HPDE6-E6E7 (cell line): ENCODE measurements at regions not wholly inside any gene's neighbourhood (a gene's known extent, or its start where the extent isn't known, plus 50 kb on each side); places are given as distances from the start of the nearest gene placed in this dataset.
"Not testable (repeated sequence)": the region's sequence is repeated elsewhere in the genome, so short reads cannot be mapped to it uniquely, and the experiment has no call there.

Source experiments
- DNase-seq: peaks from one replicate; pipeline ENCODE4 v3.0.0; 2011; ENCODE audit warnings: missing footprints; ENCODE audit errors: extremely low spot score

GRCh38 chr6:119965008-119965407 is 615.4 kb upstream of the MAN1A1 start:
- DNase-seq = no peak

GRCh38 chr6:119962505-119962904 is 612.9 kb upstream of the MAN1A1 start:
- no peak for DNase-seq

GRCh38 chr6:119961450-119961849 is 611.9 kb upstream of the MAN1A1 start:
- no peak for DNase-seq

- DNase-seq = no peak
Observed at GRCh38 chr6:119960456-119960855, 610.9 kb upstream of the MAN1A1 start.

GRCh38 chr6:119960036-119960435 is 610.5 kb upstream of the MAN1A1 start:
- no peak for DNase-seq

- DNase-seq = no peak
Observed at GRCh38 chr6:119957195-119957594, 607.6 kb upstream of the MAN1A1 start.

GRCh38 chr6:119952696-119953095 is 603.1 kb upstream of the MAN1A1 start:
- DNase-seq = no peak

- no peak for DNase-seq
Observed at GRCh38 chr6:119950681-119951080, 601.1 kb upstream of the MAN1A1 start.

GRCh38 chr6:119942078-119942752 is 592.7 kb upstream of the MAN1A1 start:
- DNase-seq = no peak

GRCh38 chr6:119938752-119939151 is 589.2 kb upstream of the MAN1A1 start:
- DNase-seq = no peak

- no peak for DNase-seq
Observed at GRCh38 chr6:119934816-119935215, 585.3 kb upstream of the MAN1A1 start.

GRCh38 chr6:119929121-119929520 is 579.6 kb upstream of the MAN1A1 start:
- DNase-seq = no peak

GRCh38 chr6:119924888-119925287 is 575.3 kb upstream of the MAN1A1 start:
- not testable (repeated sequence) for DNase-seq

- no peak for DNase-seq
Observed at GRCh38 chr6:119922814-119923213, 573.3 kb upstream of the MAN1A1 start.

- DNase-seq = no peak
Observed at GRCh38 chr6:119921491-119922010, 572.0 kb upstream of the MAN1A1 start.

GRCh38 chr6:119917186-119917585 is 567.6 kb upstream of the MAN1A1 start:
- no peak for DNase-seq

GRCh38 chr6:119915971-119916370 is 566.4 kb upstream of the MAN1A1 start:
- DNase-seq = no peak

- no peak for DNase-seq
Observed at GRCh38 chr6:119908157-119908556, 558.6 kb upstream of the MAN1A1 start.

- no peak for DNase-seq
Observed at GRCh38 chr6:119902681-119903080, 553.1 kb upstream of the MAN1A1 start.

GRCh38 chr6:119896806-119897205 is 547.2 kb upstream of the MAN1A1 start:
- DNase-seq = no peak

GRCh38 chr6:119895626-119896025 is 546.1 kb upstream of the MAN1A1 start:
- DNase-seq = peak; percentile 37

- DNase-seq = no peak
Observed at GRCh38 chr6:119894811-119895210, 545.2 kb upstream of the MAN1A1 start.

- no peak for DNase-seq
Observed at GRCh38 chr6:119891644-119892043, 542.1 kb upstream of the MAN1A1 start.

GRCh38 chr6:119891206-119891605 is 541.6 kb upstream of the MAN1A1 start:
- DNase-seq = no peak
